HG02981 (cell line): ENCODE measurements at regions not wholly inside any gene's neighbourhood (a gene's known extent, or its start where the extent isn't known, plus 50 kb on each side); places are given as distances from the start of the nearest gene placed in this dataset.

Source experiments
- ATAC-seq: cut with Tn5 transposase; IDR thresholded peaks from one replicate; pipeline ENCODE4 v1.9.1; 2021; ENCODE audit warnings: mild to moderate bottlenecking, moderate library complexity; ENCODE audit not compliant: unreplicated experiment

DNA sequence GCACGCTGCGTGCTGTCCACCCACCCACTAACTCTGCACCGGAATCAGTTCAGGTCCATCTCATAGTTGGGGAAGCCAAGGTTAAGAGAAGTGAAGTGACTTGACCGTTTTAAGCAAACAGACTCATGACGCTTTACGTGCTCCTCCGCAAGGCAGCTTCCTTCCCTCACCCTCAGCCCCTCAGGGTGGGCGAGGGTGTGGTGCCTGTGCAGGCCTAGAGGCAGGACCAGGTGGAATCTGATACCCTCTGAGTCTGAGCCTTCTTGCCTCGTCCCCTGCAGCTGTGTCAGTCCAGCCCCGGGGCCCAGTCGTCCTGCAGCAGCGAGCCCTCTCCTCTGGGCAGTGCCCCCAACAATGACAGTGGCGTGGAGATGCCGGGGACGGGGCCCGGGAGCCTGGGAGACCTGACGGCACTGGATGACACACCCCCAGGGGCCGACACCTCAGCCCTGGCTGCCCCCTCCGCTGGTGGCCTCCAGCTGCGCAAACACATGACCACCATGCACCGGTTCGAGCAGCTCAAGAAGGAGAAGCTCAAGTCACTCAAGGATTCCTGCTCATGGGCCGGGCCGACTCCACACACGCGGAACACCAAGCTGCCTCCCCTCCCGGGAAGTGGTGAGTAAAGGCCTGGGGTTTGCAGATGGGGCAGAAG, 250.5 kb downstream of the GLI2 start:
- ATAC-seq = no peak

DNA sequence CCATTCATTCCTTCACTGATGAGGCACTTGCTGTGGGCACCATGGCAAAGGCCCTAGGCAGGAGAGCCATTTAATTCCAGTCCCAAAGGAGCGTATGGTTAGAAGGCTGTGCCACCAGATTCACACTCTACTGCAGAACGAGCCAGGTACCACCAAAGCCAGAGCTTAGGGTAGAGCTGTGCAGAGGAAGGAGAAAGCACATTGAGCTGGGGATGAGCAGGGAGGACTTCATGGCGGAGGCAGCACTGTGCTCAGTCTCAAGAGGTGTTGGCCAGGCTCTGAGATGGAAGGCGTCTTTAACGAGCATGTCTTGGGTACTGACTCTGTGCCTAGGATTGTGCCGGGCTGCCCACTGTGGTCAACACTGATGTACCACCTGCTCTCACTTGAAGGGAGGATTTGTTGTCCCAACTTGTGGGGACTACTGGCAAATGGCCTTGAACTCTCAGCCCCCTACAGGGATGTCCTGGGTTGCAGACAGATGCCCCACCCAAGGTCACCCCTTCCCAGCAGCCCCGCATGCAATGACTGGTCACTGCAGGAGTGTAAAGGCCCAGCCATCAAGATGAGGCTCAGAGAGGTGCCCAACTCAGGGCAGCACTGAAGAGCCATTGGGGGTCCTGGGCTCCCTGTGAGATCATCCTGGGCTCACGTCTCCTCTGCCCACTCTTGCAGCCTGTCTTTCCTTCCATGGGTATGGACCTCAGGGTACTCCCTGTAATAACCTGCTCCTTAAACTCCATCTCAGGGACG, 251.4 kb downstream of the GLI2 start:
- ATAC-seq = no peak

DNA sequence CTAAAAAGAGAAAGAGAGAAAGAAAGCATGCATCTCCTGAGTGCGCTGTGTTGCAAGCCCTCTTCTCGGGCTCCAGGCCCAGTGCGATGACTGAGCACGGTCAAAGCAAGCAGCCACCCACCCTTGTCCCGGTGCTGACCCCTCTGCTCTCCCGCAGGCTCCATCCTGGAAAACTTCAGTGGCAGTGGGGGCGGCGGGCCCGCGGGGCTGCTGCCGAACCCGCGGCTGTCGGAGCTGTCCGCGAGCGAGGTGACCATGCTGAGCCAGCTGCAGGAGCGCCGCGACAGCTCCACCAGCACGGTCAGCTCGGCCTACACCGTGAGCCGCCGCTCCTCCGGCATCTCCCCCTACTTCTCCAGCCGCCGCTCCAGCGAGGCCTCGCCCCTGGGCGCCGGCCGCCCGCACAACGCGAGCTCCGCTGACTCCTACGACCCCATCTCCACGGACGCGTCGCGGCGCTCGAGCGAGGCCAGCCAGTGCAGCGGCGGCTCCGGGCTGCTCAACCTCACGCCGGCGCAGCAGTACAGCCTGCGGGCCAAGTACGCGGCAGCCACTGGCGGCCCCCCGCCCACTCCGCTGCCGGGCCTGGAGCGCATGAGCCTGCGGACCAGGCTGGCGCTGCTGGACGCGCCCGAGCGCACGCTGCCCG, 252.5 kb downstream of the GLI2 start:
- no peak for ATAC-seq

DNA sequence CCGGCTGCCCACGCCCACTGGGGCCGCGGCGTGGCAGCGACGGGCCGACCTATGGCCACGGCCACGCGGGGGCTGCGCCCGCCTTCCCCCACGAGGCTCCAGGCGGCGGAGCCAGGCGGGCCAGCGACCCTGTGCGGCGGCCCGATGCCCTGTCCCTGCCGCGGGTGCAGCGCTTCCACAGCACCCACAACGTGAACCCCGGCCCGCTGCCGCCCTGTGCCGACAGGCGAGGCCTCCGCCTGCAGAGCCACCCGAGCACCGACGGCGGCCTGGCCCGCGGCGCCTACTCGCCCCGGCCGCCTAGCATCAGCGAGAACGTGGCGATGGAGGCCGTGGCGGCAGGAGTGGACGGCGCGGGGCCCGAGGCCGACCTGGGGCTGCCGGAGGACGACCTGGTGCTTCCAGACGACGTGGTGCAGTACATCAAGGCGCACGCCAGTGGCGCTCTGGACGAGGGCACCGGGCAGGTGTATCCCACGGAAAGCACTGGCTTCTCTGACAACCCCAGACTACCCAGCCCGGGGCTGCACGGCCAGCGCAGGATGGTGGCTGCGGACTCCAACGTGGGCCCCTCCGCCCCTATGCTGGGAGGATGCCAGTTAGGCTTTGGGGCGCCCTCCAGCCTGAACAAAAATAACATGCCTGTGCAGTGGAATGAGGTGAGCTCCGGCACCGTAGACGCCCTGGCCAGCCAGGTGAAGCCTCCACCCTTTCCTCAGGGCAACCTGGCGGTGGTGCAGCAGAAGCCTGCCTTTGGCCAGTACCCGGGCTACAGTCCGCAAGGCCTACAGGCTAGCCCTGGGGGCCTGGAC, 253.2 kb downstream of the GLI2 start:
- no peak for ATAC-seq

DNA sequence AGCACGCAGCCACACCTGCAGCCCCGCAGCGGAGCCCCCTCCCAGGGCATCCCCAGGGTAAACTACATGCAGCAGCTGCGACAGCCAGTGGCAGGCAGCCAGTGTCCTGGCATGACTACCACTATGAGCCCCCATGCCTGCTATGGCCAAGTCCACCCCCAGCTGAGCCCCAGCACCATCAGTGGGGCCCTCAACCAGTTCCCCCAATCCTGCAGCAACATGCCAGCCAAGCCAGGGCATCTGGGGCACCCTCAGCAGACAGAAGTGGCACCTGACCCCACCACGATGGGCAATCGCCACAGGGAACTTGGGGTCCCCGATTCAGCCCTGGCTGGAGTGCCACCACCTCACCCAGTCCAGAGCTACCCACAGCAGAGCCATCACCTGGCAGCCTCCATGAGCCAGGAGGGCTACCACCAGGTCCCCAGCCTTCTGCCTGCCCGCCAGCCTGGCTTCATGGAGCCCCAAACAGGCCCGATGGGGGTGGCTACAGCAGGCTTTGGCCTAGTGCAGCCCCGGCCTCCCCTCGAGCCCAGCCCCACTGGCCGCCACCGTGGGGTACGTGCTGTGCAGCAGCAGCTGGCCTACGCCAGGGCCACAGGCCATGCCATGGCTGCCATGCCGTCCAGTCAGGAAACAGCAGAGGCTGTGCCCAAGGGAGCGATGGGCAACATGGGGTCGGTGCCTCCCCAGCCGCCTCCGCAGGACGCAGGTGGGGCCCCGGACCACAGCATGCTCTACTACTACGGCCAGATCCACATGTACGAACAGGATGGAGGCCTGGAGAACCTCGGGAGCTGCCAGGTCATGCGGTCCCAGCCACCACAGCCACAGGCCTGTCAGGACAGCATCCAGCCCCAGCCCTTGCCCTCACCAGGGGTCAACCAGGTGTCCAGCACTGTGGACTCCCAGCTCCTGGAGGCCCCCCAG, 254.1 kb downstream of the GLI2 start:
- no peak for ATAC-seq

DNA sequence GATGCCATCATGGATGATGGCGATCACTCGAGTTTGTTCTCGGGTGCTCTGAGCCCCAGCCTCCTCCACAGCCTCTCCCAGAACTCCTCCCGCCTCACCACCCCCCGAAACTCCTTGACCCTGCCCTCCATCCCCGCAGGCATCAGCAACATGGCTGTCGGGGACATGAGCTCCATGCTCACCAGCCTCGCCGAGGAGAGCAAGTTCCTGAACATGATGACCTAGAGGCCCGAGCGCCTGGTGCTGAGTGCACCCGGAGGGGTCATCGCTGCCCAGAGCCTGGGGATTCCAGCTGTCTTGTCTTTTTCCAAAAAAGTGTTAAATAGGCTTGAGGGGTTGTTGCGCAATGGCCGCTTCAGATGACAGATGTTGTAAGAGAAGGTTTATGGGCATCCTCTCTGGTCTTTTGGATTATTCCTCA, 254.8 kb downstream of the GLI2 start:
- no peak for ATAC-seq

DNA sequence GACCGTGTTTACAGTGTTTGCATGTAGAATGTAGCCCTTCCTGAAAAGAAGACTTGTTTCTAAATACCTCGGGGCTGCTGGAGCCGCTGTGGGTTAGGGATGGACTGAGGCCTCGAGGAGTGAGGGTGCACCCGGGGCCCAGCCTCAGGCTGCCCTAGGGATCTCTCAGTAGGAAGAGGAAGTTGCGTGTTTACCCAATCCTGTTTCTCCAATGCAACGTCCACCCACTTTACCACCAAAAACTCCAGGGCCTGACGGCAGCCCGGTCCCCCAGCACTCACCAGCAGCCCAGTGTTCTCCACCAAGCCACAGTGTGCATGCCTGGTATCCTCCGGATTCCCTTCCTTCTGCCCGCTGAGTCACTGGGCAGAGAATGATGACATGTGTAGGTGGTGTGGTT, 255.8 kb downstream of the GLI2 start:
- no peak for ATAC-seq

DNA sequence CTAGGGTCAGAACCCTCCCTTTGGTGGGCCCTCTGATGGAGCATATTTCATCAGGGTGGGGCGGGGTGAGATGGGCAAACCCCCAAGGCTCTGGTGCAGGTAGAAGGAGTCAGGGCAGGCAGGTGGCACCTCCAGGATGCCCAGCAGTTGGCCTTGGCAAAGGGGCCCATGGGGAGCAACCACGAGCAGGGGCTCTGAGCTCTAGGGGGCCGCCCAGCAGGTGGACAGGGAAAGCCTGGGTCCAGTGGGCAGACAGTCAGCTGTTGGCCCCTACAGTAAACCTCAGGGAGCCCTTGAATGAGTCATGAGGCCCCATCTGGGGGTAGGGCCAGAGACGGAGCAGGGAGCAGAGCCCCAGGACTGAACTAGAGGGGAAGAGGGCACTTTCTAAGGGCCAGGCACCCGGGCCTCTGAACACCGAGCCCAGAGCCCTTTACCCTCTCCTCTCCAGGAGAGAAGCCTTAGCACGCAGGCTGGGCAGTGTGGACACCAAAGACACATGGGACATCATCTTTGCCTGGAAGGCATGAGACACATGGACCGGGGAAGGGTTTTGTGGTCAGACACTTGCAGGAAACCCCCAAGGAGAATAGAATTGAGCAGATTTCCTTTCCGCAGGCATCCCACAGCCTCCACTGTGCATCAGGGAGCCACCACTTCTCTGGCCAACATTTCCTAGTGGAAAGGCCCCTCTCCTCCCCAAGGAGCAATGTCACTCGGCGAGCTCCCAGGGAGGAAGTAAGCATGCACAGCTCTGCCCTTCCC, 257.3 kb downstream of the GLI2 start:
- ATAC-seq = no peak

DNA sequence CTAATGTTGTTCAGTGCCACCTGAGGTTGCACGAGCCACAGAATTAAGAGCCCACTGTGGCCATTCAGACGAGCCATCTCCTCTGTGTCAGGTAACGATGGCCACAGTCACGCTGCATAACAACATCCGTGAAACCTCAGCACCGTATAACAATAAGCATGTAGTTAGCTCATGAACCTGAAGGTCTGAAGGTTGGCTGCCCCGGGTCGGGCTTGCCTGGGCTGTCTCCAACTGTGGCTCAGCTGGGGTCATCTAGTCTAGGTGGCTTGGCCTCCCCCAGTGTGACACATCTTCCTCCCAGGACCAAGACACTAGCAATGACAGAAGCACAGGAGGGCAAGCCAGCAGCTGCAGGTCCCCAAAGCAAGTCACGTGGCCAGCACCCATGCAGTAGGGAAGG, 258.0 kb downstream of the GLI2 start:
- no peak for ATAC-seq

DNA sequence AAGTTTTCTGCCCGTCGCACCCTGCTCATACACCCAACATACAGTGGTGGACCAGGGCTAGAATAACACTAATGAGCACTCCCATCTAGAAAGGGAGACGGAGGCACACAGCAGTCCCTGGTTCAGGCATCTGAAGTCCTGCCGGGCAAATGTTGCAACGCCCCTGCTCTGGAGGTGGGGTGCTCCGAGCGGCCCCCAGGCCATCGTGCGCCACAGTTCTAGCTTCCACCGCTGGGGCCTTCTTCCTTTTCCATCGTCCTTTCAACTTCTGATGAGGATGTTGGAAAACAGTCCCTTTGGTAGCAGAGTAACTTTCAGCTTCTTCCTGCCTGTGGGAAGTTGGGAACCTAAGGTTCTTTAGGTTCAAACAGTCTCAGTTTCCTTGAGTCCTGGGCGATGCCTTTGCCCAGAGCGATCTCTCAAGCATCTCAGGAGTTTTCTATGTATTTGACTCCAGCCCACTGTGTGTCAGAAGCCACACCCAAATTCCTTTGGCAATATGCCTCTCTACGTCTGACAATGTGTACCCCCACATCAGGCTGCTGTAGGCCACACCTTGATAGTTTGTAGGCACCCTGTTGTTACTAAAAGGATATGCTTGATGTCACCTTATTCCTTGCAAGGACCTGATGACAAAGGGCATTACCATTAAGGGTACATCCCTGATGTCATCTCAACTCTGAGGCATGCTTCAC, 258.8 kb downstream of the GLI2 start:
- no peak for ATAC-seq

DNA sequence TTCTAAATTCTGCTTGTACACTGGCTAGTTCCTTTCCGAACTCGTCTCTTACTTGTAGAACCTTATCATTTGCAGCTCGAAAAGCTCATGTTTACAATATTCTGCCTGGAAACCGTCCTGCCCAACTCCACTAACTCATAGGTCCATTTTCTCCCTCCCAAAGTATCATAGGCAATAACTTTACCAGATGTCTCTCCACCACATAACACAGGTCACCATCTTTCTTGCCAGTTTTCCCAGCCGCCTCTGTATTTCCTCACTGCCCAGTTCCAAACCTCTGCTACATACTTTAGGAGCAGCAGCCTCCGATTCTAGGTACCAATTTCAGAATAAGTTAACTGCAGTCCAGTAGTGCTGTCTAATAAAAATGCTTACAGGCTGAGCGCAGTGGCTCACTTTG, 259.5 kb downstream of the GLI2 start:
- ATAC-seq = no peak

DNA sequence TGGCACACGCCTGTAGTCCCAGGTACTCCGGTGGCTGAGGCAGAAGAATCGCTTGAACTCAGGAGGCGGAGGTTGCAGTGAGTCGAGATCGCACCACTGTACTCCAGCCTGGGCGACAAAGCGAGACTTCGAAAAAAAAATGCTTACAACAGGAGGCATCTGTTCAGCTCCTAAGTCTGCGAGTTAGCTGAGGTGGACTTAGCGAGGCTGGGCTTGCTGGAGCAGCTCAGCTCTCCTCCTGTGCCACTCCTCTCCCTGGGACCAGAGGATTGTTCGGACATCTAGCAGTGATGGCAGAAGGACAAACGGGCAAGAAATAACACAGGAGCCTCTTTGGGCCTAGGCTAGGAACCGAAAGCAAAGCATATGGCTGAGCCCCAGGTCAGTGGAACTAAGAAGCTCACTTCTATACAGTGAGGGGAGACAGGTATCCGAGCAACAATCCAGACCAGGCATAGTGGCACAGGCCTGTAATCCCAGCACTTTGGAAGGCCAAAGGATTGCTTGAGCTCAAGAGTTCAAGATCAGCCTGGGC, 260.1 kb downstream of the GLI2 start:
- ATAC-seq = no peak

DNA sequence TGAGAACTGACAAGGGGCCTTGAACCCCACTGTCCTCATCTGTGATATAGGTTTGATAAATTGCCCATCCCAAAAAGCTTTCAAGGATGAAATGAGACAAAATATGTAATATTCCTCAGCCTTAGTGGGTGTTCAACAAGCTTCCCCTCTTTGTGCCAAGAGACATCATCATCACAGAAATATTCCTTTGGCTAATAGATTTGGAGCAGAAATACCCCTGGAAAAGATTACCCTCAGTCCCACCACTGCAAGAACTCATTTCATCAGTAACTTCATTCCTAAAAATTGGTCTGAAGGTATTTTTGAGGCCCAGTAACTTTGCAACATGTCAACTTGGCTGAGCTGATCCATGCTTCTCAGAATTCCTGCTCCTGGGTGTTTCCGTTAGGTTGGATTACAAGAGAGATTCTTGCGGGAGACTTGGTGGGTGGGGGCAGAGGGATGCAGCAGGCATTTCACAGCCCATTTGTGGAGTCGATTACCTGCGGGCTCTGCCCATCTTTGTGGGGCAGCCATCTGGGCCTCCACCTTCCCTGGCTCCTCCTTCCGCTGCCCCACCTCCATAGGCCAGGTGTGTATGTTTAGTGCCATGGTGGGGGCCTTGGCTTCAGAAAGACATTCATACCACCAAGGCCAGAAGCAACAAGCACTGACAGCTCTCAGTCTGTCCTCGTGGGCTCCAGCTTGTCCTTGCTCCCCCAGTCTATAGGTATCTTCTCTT, 263.9 kb downstream of the GLI2 start:
- no peak for ATAC-seq

DNA sequence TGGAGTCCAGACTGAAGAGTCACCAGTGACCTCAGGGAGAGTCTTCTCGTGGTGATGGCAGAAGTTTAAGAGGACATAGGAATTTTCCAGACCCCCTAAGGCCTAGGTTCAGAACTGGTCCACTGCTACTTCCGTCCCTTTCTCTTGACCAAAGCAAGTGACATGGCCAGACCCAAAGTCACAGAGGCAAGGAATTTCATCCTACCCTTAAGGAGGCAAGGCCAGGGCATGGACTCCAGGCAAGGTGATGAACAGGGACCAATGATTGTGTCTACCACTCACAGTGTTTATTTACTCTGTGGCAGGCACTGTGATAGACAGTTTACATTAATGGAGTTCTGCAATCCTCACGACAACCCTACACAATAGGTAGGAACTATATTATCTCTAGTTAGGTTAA, 265.1 kb downstream of the GLI2 start:
- ATAC-seq = no peak

DNA sequence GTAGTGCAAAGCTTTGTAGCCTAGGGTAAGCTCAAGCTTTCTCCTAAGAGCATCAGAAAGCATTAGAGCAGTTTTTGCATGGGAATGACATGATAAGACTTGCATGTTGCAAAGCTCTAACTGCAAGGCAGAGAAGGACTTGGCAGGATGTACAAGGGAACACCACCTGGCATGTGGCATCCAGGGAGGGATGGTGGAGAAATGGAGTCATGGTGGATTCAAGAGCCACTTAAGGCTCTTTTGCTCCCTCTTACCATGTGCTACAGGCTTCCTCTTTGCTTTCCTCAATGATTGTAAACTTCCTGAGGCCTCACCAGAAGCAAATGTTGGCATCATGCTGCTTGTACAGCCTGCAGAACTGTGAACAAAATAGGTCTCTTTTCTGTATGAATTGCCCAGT, 266.0 kb downstream of the GLI2 start:
- no peak for ATAC-seq

DNA sequence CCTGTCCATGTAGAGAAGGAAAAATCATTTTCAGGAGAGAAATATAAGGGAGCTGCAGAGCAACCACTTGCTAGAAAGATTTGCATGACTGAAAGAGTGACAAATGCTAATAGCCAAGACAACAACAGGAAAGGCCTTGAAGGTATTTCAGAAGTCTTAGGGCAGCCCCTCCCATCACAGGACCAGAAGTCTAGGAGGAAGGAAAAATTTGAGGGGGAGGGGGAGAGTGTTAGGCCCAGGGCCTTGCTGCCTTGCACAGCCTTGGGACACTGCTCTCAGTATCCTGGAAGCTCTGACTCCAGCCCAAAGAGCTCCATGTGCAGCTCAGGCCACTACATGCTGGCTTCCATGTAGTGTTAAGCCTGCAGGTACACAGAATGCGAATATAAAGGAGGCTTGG, 266.9 kb downstream of the GLI2 start:
- no peak for ATAC-seq

DNA sequence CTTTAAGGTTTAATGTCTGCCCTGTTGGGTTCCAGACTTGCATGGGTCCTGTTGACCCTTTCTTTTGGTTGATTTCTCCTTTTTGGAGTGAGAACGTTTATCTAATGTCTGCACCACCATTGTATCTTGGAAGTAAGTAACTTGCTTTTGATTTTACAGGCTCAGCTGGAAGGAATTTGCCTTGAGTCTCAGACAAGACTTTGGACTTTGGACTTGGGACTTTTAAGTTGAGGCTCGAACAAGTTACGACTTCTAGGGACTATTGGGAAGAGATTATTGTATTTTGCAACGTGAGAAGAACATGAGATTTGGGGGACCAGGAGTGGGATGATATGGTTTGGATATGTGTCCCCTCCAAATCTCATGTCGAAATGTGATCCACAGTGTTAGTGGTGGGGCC, 267.7 kb downstream of the GLI2 start:
- ATAC-seq = no peak

DNA sequence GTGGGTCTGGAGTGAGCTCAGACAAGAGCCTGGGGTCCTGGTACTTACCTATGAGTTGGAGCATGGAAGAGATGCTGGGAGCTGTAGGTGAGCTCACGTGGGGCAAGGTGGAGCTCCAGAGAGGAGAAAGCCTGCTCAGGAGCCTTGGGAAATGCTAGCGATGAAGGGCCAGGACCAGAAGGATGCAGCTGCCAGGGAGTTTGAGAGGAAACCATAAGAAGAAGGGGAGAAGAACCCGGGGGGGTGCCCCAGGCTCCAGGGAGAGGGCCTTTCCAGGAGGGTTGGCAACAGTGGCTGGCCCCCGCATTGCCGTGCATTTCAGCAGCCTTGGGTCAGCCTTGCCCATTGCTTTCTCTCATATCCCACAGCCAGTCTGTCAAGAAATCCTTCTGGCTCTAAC, 268.7 kb downstream of the GLI2 start:
- no peak for ATAC-seq
